ENCODE measurements at regions not wholly inside any gene's neighbourhood (a gene's known extent, or its start where the extent isn't known, plus 50 kb on each side); places are given as distances from the start of the nearest gene placed in this dataset.
"Not testable (repeated sequence)": the region's sequence is repeated elsewhere in the genome, so short reads cannot be mapped to it uniquely, and the experiment has no call there.

GRCh38 chr4:79663865-79664264 is 255.8 kb upstream of the GK2 start:
- TF ChIP-seq CTCF (IDR thresholded peaks at IDR 0.05; ENCODE audit: low read depth, low read length): no peak
- no peak for DNase-seq (ENCODE audit: extremely low read depth, low read depth)

- no peak for DNase-seq (ENCODE audit: extremely low read depth, low read depth)
- no peak for TF ChIP-seq CTCF (IDR thresholded peaks at IDR 0.05; ENCODE audit: low read depth, low read length)
Measured at GRCh38 chr4:79663141-79663540, 255.1 kb upstream of the GK2 start.

DNA sequence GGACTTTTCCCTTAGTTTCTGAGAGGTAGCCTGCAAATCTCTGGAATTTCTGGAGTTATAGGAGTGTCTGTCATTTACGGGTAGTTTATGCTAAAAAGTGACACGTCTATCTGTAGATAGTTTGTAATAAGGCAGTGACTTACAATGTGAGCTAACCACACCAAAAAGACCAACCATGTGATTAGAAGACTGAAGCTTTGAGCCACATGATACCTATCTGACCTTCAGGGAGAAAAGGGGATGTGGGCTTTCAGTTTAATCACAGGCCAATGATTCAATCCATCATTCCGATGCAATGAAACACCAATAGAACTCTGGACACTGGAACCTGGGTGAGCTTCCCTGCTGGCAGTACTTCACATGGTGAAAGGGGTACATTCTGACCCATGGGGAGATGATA is 254.6 kb upstream of the GK2 start:
- DNase-seq (ENCODE audit: extremely low read depth, low read depth): no peak
- TF ChIP-seq CTCF (IDR thresholded peaks at IDR 0.05; ENCODE audit: low read depth, low read length): no peak

DNA sequence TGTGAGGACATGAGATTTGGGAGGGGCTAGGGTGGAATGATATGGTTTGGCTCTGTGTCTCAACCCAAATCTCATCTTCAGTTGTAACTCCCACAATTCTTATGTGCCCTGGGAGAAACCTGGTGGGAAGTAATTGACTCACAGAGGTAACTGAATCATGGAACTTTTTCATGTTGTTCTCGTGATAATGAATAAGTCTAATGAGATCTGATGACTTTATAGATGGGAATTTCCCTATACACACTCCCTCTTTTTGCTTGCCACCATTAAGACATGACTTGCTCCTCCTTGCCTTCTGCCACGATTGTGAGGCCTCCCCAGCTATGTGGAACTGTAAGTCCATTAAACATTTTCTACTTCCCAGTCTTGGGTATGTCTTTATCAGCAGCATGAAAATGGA is 253.2 kb upstream of the GK2 start:
- no peak for DNase-seq (ENCODE audit: extremely low read depth, low read depth)
- no peak for TF ChIP-seq CTCF (IDR thresholded peaks at IDR 0.05; ENCODE audit: low read depth, low read length)

DNA sequence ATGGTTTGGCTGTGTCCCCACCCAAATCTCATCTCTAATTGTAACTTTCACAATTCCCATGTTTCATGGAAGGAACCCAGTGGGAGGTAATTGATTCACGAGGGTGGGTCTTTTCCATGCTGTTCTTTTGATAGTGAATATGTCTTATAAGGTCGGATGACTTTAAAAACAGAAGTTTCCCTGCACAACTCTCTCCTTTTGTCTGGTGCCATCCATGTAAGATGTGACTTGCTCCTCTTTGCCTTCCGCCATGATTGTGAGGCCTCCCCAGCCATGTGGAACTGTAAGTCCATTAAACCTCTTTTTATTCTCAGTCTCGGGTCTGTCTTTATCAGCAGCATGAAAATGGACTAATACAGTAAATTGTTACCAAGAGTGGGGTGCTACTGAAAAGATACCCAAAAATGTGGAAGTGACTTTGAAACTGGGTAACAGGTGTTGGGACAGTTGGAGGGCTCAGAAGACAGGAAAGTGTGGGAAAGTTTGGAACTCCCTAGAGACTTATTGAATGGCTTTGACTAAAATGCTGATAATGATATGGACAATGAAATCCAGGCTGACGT is 251.4 kb upstream of the GK2 start:
- not testable (repeated sequence) for DNase-seq (ENCODE audit: extremely low read depth, low read depth)

GRCh38 chr4:79657379-79657778 is 249.4 kb upstream of the GK2 start:
- TF ChIP-seq CTCF (IDR thresholded peaks at IDR 0.05; ENCODE audit: low read depth, low read length): no peak

GRCh38 chr4:79653871-79654270 is 245.8 kb upstream of the GK2 start:
- no peak for DNase-seq (ENCODE audit: extremely low read depth, low read depth)
- TF ChIP-seq CTCF (IDR thresholded peaks at IDR 0.05; ENCODE audit: low read depth, low read length): no peak

More at GRCh38 chr4:79657379-79657778, 249.4 kb upstream of the GK2 start:
- no peak for DNase-seq (ENCODE audit: extremely low read depth, low read depth)

GRCh38 chr4:79652738-79653137 is 244.7 kb upstream of the GK2 start:
- no peak for DNase-seq (ENCODE audit: extremely low read depth, low read depth)
- TF ChIP-seq CTCF (IDR thresholded peaks at IDR 0.05; ENCODE audit: low read depth, low read length): no peak
